Globus pallidus (tissue), 1 donor: ENCODE measurements at regions not wholly inside any gene's neighbourhood (a gene's known extent, or its start where the extent isn't known, plus 50 kb on each side); places are given as distances from the start of the nearest gene placed in this dataset.

Experiments
- DNase-seq: peaks from one replicate; pipeline ENCODE4 v3.0.0-alpha.2; 2015; ENCODE audit warnings: low spot score

DNA sequence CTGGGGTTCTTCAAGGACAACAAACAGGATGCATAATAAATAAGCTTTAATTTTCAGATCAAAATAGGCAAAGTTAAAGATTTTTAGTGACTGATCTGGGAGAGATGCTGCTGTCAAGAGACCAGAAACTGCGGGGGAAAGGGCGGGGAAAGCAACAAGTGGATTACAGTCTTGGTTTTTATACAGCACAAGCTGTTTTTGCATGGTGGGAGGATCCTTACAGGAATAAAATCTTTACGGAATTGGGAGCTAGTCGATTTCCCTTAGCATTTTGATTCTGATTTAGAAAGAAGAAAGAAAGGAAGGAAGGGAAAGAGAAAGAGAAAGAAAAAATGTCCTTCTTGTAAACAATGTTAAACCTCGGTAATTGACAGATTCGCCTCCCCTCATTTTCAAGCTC lies 242.3 kb upstream of the SP8 start:
- DNase-seq = no peak

DNA sequence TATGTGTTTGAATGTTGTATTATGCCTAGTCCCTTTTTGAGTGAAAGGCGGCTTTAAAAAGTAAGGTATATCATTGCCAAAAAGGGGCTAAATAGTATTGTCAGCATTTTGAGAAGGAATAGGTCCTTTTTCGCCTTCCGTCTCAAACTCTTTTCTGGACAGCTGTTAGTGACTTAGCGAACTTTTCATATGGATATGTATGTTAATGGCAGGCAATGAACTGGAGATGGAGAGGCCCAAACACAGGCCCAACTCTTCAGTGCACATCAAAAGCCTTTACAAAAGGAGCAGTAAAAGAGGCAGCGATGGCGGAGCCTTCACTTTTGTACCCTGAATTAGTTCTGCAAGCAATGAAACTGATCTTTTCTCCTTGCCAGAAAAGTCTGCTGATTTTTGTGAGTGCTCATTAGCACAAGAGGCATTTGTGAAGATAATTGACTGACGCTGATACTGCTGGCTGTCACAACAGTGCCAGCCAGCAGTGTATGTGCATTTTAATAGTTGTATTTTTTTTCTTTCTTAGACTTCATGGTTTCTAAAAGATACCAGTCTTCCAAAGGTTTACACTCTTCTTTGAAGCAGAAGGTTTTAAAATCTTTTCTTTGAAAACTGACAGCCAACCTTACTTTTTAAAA lies 243.7 kb upstream of the SP8 start:
- DNase-seq = no peak

DNA sequence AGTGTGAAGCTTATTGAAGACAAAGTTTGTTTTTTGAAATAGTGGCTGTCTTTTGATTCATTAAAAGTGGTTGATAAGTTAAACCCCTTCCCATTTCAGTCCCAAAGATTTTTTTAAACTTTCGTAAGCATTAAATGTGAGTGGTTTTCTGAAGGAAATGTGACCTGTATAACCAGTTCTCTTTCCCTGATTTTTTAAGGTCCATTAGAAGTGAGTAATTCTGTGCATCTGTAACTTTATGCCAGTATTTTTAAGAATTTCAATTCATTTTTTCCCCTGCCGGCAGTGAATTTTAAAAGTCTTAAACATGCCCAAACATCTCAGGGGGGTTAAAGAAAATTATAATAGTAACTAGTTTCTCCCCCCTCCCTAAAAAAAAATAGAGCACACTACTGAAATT lies 254.6 kb upstream of the SP8 start:
- no peak for DNase-seq

GRCh38 chr7:21041666-21042065 lies 255.0 kb upstream of the SP8 start:
- no peak for DNase-seq

GRCh38 chr7:21044384-21044783 lies 257.7 kb upstream of the SP8 start:
- no peak for DNase-seq

DNA sequence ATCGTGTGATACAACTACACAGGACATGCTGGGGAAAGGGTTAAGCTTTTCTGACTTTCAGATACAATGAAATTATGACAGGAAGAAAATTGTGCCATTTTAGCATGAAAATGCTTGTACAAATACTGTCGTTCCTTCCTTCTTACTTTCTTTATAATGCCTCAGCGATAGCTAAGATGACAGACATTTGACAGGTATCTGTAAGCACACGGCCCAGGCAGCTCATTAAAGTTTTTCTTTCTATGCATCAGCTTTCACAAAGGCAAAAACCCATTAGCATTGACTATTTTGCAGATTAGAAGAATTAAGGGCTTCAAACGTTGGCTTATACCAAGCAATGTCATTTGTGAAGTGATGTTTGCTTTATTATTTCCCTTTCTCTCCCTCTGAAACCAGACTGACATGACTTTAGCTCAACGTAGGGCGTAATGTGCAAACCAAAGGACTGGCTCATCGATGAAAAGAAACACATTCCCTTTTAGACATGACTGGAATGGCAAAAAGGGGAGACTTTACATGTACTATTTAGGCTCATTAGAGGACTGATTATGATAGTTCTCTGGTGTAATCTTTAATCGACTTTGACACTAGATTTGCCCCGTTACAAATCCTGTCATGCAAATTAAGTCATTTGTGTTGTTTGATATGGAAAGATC lies 258.4 kb upstream of the SP8 start:
- DNase-seq = no peak

- DNase-seq = no peak
These were observed 265.2 kb upstream of the SP8 start for GRCh38 chr7:21051865-21052264.

GRCh38 chr7:21054427-21055112 lies 267.9 kb upstream of the SP8 start:
- DNase-seq = no peak

DNA sequence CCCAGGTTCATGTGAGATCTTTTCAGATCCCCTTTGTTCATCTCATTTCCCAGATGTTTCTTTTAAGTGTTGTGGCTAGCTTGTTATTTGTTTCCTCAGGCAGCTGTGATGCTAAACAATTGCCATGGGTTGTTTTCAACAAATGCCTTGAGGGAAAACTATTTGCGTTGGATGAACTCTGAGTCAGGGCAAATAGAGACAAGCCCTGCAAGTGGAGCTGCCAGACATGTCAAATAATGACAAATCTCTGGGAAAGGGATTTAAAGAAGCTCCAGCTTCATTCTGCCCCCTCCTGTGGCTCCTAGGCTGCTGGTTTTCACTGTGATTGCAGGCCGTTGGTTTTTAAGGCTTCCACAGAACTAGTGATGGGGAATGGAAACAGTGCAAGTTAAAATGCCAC lies 272.4 kb upstream of the SP8 start:
- DNase-seq = no peak

DNA sequence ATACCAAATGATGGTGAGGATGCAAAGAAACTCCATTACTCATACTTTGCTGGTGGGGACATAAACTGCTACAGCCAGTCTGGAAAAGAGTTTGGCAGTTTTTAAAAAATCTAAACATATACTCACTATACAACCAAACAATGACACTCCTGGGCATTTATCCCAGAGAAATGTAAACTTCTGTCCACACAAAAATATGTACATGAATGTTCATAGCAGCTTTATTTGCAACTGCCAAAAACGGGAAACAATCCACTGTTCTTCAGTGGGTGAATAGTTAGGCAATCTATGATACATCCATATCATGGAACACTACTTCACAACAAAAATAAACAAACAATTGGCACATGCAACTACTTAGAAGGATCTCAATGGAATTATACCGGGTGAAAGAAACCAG lies 276.4 kb upstream of the SP8 start:
- DNase-seq = no peak

DNA sequence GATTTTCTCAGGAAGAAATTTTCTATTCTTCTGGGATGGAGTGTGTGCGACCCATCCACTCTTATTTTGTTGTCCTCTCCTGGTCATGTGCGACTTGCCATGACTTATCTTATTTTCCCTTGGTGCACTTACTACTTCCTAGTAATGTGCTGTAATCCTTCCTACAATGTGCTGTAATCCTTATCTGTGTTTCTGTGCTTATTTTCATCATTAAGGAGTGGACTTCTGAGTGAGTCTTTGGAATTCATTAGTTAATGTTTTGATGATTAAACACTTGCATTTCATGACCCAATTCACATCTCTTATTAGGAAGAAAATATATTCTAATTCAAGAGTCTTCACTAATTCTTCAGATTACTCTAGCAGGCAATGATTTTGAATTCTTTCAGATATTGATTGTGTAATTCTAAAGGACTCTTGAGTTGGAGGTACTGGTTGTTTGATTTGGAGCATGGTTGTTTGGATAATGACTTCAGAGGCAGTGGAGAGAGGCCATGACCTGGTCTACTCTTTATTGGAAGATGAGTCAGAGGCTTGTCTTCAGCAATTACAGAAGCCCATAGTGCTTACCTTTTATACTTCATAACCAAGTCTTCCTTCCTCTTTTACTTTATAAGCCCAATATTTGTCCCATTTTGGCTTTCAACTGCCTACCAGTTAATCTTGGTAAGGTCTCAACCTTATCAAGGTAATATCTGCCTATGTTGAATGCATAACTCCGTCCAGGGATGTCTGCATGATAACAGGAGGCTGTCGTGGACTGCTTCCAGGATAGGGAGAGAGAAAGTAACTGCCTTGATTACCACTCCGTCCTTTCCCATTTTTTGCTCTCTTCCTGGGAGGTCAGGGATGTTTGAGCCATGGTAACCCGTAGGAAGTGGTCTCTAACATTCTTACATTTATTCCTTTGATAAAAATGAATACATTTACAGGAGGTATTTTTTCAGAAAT lies 278.3 kb upstream of the SP8 start:
- DNase-seq = no peak

- no peak for DNase-seq
These were observed 279.5 kb upstream of the SP8 start for GRCh38 chr7:21066221-21066620.

DNA sequence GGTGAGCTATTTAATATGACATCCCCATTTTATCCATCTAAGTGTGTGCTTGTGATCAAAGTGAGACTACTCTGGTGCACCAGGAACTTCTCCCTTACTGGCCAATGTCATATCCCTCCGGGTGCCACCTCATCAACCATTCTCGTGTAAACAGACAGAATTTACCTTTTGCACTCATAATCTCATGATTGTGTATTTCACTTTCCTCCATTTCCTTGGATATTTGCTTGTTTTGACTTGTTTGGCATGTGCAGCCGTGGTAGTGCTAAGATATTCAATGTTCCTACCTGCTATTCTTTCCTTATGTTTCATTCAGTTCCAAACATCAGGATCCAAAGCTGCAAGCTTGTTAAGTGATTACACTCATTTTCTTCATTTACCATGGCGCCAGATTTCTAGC lies 280.5 kb upstream of the SP8 start:
- DNase-seq = no peak

- DNase-seq = no peak
These were observed 283.9 kb upstream of the SP8 start for GRCh38 chr7:21070571-21071090.

- DNase-seq = no peak
These were observed 285.1 kb upstream of the SP8 start for GRCh38 chr7:21071561-21072501.

GRCh38 chr7:21076054-21076453 lies 289.4 kb upstream of the SP8 start:
- DNase-seq = no peak

- DNase-seq = no peak
These were observed 289.9 kb upstream of the SP8 start for GRCh38 chr7:21076574-21076973.

DNA sequence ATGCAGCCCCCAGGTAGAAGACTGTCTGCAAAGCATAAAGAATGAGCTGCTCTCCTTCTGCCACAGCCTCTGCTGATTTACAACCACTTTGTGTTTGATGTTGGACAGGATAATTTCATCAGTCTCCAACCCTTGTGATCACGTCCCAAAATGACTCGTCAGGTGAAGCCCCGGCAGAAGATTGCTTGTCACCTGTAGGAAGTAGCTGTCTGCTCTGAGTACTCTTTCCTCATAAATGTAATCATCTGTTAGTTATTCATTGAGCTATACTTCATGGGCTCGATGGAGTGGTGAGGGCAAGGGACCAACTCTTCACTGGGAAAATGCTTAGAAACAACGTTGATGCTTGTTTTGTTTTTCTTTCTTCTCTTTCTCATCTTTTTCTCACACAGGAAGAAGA lies 290.9 kb upstream of the SP8 start:
- DNase-seq = no peak

GRCh38 chr7:21084286-21084685 lies 297.6 kb upstream of the SP8 start:
- DNase-seq = no peak

DNA sequence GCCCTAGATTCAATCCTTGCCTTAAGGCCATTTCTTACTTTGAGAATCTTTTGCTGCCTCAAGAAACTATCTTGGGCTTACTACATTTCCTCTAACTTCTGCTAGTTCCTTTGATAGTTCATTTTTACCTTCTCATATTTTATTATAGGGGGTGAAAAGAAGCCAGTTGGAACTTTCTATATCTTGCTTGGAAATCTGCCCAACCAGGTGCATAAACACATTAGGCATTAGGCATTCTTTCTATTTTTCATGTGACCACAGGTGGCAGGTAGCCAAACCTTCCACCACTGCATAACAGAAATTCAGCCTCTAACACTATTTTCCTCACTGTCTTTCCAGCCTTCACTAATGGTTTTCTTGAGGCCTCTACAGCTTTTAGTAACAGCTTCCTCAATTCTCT lies 300.0 kb upstream of the SP8 start:
- no peak for DNase-seq

DNA sequence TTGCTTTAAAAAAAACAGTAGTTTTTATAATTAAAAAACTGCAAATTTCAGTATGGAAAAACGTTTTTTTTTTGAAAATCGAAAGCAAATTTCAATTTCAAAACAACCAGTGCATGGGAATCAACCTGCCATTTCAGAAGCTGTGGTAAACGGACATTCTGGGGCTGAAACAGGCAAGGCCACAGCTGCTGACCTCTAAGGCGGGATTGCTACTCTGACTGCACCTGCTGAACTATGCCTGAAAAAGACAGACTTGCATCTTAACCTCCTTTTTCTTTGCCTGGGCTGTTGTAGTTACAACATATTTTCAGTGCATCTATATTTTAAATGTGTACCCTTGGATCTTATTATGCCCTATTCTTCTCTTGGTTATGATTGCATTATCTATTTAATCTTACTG lies 303.0 kb upstream of the SP8 start:
- no peak for DNase-seq
